WTC11 (cell line): ENCODE measurements at regions not wholly inside any gene's neighbourhood (a gene's known extent, or its start where the extent isn't known, plus 50 kb on each side); places are given as distances from the start of the nearest gene placed in this dataset.
"Not testable (repeated sequence)": the region's sequence is repeated elsewhere in the genome, so short reads cannot be mapped to it uniquely, and the experiment has no call there.

Experiments used
- ATAC-seq: fragments of 200-7000 bp; cut with Tn5 transposase; 2 replicates; pipeline ENCODE4 v1.10.0; 2021; ENCODE audit warnings: mild to moderate bottlenecking, moderate library complexity
- CTCF ChIA-PET: fragments of 300-600 bp; sonication (Branson Sonifier 250); formaldehyde crosslinking; loops from one replicate; lab custom pipeline; 2021; ENCODE audit warnings: antibody characterized with exemption; lab: Charles Lee
- POLR2A ChIA-PET: fragments of 350-600 bp; sonication (Branson Sonifier 250); formaldehyde crosslinking; loops from one replicate; lab custom pipeline; 2021; ENCODE audit warnings: antibody characterized with exemption; lab: Charles Lee
- DNase-seq: peaks from one replicate; pipeline ENCODE4 v3.0.0; 2021; ENCODE audit warnings: low spot score
- H3K27ac Mint-ChIP-seq: 2 replicates; pipeline ENCODE4 v1.8.0; 2021; ENCODE audit warnings: mixed read lengths
- H3K27me3 Mint-ChIP-seq: 2 replicates; pipeline ENCODE4 v1.8.0; 2021; ENCODE audit warnings: low read depth, mild to moderate bottlenecking, moderate library complexity, mixed read lengths
- H3K36me3 Mint-ChIP-seq: 2 replicates; pipeline ENCODE4 v1.8.0; 2021; ENCODE audit warnings: mixed read lengths
- H3K4me1 Mint-ChIP-seq: 2 replicates; pipeline ENCODE4 v1.8.0; 2022; ENCODE audit warnings: mixed read lengths
- H3K4me3 Mint-ChIP-seq: 2 replicates; pipeline ENCODE4 v1.8.0; 2021; ENCODE audit warnings: mild to moderate bottlenecking, moderate library complexity, mixed read lengths
- H3K9me3 Mint-ChIP-seq: 2 replicates; pipeline ENCODE4 v1.8.0; 2021; ENCODE audit warnings: mixed read lengths
- ARID4B ChIP-seq: sonication (generic); formaldehyde crosslinking; IDR thresholded peaks from 2 replicates; pipeline ENCODE4 v1.8.0; 2023; ENCODE audit warnings: missing genetic modification reagents, mild to moderate bottlenecking, borderline replicate concordance
- CBFB ChIP-seq: sonication (generic); formaldehyde crosslinking; IDR thresholded peaks from 2 replicates; pipeline ENCODE4 v1.8.1; 2022; ENCODE audit warnings: mild to moderate bottlenecking, low read depth, missing genetic modification reagents
- E2F4 ChIP-seq: sonication (generic); formaldehyde crosslinking; IDR thresholded peaks from 2 replicates; pipeline ENCODE4 v1.8.1; 2022; ENCODE audit warnings: low read depth, mild to moderate bottlenecking, moderate library complexity, missing genetic modification reagents, borderline replicate concordance
- GRHL2 ChIP-seq: fragments of 250-450 bp; sonication (Bioruptor Pico); IDR thresholded peaks from 2 replicates; pipeline ENCODE4 v1.8.0; 2022; ENCODE audit warnings: mild to moderate bottlenecking, moderate library complexity; ENCODE audit not compliant: insufficient replicate concordance, severe bottlenecking
- IRF1 ChIP-seq: sonication (generic); formaldehyde crosslinking; IDR thresholded peaks from 2 replicates; pipeline ENCODE4 v1.8.0; 2023; ENCODE audit warnings: missing genetic modification reagents
- IRF2 ChIP-seq: sonication (generic); formaldehyde crosslinking; IDR thresholded peaks from 2 replicates; pipeline ENCODE4 v1.8.0; 2022; ENCODE audit warnings: low read depth, missing genetic modification reagents, borderline replicate concordance
- JAZF1 ChIP-seq: fragments of 250-450 bp; sonication (Bioruptor Pico); IDR thresholded peaks from 2 replicates; pipeline ENCODE4 v1.9.0; 2021; ENCODE audit warnings: moderate library complexity, mild to moderate bottlenecking, inconsistent platforms
- PRRX2 ChIP-seq: fragments of 250-450 bp; sonication (Bioruptor Pico); IDR thresholded peaks from 2 replicates; pipeline ENCODE4 v1.8.0; 2021; ENCODE audit warnings: mild to moderate bottlenecking
- RORB ChIP-seq: fragments of 250-450 bp; sonication (Bioruptor Pico); IDR thresholded peaks from 2 replicates; pipeline ENCODE4 v1.9.0; 2021; ENCODE audit warnings: mild to moderate bottlenecking
- SMAD3 ChIP-seq: sonication (generic); formaldehyde crosslinking; IDR thresholded peaks from 2 replicates; pipeline ENCODE4 v1.8.0; 2022; ENCODE audit warnings: missing genetic modification reagents, mild to moderate bottlenecking, borderline replicate concordance
- SP1 ChIP-seq: sonication (generic); formaldehyde crosslinking; conservative IDR thresholded peaks from 2 replicates; pipeline ENCODE4 v1.8.1; 2022; ENCODE audit warnings: missing genetic modification reagents
- TP53 ChIP-seq: sonication (generic); formaldehyde crosslinking; IDR thresholded peaks from 2 replicates; pipeline ENCODE4 v1.8.1; 2023; ENCODE audit warnings: mild to moderate bottlenecking, missing genetic modification reagents
- ZBTB21 ChIP-seq: sonication (generic); formaldehyde crosslinking; IDR thresholded peaks from 2 replicates; pipeline ENCODE4 v1.8.1; 2023; ENCODE audit warnings: mild to moderate bottlenecking, missing genetic modification reagents, borderline replicate concordance
- ZNF317 ChIP-seq: sonication (generic); formaldehyde crosslinking; IDR thresholded peaks from 2 replicates; pipeline ENCODE4 v1.8.1; 2023; ENCODE audit warnings: low read depth, mild to moderate bottlenecking, moderate library complexity, missing genetic modification reagents, borderline replicate concordance
- ZNF532 ChIP-seq: fragments of 250-450 bp; sonication (Bioruptor Pico); IDR thresholded peaks from 2 replicates; pipeline ENCODE4 v1.9.0; 2021; ENCODE audit warnings: mild to moderate bottlenecking, borderline replicate concordance
- TF ChIP-seq, protein P1 (sequence below): sonication (generic); formaldehyde crosslinking; IDR thresholded peaks from 2 replicates; pipeline ENCODE4 v1.8.1; 2023; ENCODE audit warnings: mild to moderate bottlenecking, moderate library complexity, missing genetic modification reagents
- TF ChIP-seq, protein P2 (sequence below): sonication (generic); formaldehyde crosslinking; IDR thresholded peaks from 2 replicates; pipeline ENCODE4 v1.8.1; 2022; ENCODE audit warnings: mild to moderate bottlenecking, moderate library complexity, missing genetic modification reagents

- TF ChIP-seq JAZF1 (CRISPR knock-in tag) = no peak
- no peak for TF ChIP-seq ZBTB21 (CRISPR knock-in tag)
- TF ChIP-seq GRHL2 = no peak
- no peak for TF ChIP-seq IRF1 (CRISPR knock-in tag)
- TF ChIP-seq, protein P1, sequence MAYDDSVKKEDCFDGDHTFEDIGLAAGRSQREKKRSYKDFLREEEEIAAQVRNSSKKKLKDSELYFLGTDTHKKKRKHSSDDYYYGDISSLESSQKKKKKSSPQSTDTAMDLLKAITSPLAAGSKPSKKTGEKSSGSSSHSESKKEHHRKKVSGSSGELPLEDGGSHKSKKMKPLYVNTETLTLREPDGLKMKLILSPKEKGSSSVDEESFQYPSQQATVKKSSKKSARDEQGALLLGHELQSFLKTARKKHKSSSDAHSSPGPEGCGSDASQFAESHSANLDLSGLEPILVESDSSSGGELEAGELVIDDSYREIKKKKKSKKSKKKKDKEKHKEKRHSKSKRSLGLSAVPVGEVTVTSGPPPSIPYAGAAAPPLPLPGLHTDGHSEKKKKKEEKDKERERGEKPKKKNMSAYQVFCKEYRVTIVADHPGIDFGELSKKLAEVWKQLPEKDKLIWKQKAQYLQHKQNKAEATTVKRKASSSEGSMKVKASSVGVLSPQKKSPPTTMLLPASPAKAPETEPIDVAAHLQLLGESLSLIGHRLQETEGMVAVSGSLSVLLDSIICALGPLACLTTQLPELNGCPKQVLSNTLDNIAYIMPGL = no peak
- TF ChIP-seq E2F4 (CRISPR knock-in tag) = no peak
- no peak for DNase-seq
- Mint-ChIP-seq H3K4me1 (no peaks in the 10 kb centered on the region), H3K27ac (no peak overlapping the region), H3K36me3 (no peaks in the 10 kb centered on the region), H3K27me3 (no peaks in the 10 kb centered on the region), H3K4me3 (no peak overlapping the region), H3K9me3 (peaks cover 7% of the 10 kb centered on the region; the same call in 1 of the 2 replicates)
- POLR2A ChIA-PET = no interaction called here
- ATAC-seq = no peak
- CTCF ChIA-PET = no interaction called here
Measured at GRCh38 chr13:83657281-83657680, 225.0 kb downstream of the SLITRK1 start.

GRCh38 chr13:83642617-83643016 lies 239.7 kb downstream of the SLITRK1 start:
- POLR2A ChIA-PET, H3K4me3 Mint-ChIP-seq, CTCF ChIA-PET, H3K4me1 Mint-ChIP-seq, DNase-seq, ATAC-seq, H3K27me3 Mint-ChIP-seq, H3K27ac Mint-ChIP-seq: not testable (repeated sequence)
- peaks cover 15% of the 10 kb centered on the region for H3K36me3 Mint-ChIP-seq
- peaks cover 35% of the 10 kb centered on the region for H3K9me3 Mint-ChIP-seq

DNA sequence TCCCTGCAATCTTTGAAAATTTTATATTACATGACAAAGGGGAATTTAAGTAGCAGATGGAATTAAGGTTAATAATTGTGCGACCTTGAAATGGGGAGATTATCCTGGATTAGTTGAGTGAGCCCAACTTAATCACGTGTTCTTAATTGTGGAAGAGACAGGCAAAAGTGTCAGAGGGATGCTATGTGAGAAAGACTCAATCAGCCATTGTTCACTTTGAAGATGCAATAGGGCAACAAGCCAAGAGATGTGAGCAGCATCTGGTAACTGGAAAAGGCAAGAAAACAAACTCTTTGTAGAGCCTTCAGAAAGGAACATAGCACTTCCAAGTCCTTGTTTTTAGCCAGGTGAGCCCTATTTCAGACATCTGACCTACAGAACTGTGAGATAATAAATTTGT lies 247.7 kb downstream of the SLITRK1 start:
- peaks cover 5% of the 10 kb centered on the region for H3K9me3 Mint-ChIP-seq
- ChIA-PET CTCF (no interaction called here), POLR2A (no interaction called here)
- H3K4me3 Mint-ChIP-seq = no peak overlapping the region
- H3K36me3 Mint-ChIP-seq = no peaks in the 10 kb centered on the region
- DNase-seq (no peak), ATAC-seq (no peak)
- peaks cover 13% of the 10 kb centered on the region for H3K4me1 Mint-ChIP-seq
- H3K27ac Mint-ChIP-seq = no peak overlapping the region
- no peaks in the 10 kb centered on the region for H3K27me3 Mint-ChIP-seq
- TF ChIP-seq RORB (no peak), SMAD3 (CRISPR knock-in tag) (no peak), ZNF532 (CRISPR knock-in tag) (no peak), SP1 (CRISPR knock-in tag) (no peak), TP53 (CRISPR knock-in tag) (no peak), ARID4B (no peak), PRRX2 (no peak), CBFB (CRISPR knock-in tag) (no peak), IRF2 (CRISPR knock-in tag) (no peak), ZNF317 (no peak)
- TF ChIP-seq, protein P2, sequence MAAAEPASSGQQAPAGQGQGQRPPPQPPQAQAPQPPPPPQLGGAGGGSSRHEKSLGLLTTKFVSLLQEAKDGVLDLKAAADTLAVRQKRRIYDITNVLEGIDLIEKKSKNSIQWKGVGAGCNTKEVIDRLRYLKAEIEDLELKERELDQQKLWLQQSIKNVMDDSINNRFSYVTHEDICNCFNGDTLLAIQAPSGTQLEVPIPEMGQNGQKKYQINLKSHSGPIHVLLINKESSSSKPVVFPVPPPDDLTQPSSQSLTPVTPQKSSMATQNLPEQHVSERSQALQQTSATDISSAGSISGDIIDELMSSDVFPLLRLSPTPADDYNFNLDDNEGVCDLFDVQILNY (CRISPR knock-in tag) = no peak
